TTC549 (cell line): ENCODE measurements at regions not wholly inside any gene's neighbourhood (a gene's known extent, or its start where the extent isn't known, plus 50 kb on each side); places are given as distances from the start of the nearest gene placed in this dataset.

Experiments used
- FAIRE-seq: peaks from 2 replicates; lab custom pipeline; 2012; peaks lifted over from hg19 to GRCh38; lab: Jason Lieb, UNC

DNA sequence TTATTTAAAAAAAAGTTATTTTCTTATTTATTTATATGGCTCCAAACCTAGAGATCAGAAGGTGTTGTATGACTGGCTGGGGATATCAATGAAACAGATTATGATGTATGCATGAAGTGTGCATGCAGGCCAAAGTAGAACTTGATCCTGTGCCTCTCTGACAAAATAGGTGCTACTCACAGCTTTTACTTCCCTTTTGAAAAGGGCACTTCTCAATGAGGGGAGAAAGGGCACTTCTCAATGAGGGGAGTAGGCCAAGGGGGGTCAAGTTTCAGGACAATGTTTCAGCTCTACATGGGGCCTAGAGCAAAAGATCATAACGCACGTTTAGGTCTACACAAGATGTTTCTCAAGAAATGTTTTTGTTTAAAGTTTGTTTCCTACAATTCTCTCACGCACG is 397.5 kb downstream of the ETS1 start:
- FAIRE-seq = no peak

DNA sequence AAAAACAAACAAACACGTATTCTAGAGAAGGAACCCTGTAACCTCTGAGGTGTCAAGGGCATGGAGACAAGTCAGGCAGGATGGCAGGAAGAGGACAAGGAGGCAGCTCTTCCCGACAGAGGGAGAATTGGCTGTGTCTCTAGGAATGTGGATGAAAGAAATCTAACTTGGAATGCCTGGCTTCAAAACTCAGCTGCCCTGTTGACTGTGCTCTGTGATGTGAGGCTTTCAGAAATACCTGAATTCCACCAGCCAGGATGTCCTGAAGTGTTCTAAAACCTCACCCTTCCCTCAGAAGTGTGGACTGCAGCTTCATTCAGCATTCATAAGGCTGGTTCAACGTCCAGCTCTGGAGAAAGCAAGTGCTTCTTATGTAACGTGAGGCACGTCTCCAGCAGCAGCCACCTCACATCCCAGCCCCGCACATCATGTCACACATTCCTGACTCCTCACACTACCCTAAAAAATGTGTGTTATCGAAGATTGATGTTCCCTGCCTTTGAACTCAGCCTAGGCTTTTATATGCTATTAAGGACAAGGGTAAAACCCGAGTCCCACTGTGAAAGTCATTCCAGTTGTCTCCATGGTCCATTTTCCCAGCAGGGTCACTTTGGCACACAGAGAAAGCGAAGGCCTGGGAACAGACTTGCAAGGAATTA is 398.9 kb downstream of the ETS1 start:
- no peak for FAIRE-seq

DNA sequence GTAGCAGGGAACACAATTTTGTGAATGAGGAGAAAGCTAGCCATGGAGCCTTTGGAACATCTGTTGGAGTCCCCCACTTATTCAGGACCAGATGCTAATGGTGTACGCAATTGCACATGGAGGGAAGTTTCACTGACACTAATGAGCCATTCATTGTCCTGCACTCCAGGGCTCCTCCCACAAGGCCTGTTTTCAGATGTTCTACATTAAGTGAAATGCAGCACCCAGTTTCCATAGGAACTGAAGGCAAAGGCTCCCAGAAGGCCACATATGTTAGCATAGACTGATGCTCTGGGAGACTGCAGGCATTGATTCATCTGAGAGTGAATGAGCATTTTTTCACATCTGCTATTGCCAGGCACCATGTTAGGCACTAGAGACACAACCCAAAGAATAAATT is 399.5 kb downstream of the ETS1 start:
- no peak for FAIRE-seq

DNA sequence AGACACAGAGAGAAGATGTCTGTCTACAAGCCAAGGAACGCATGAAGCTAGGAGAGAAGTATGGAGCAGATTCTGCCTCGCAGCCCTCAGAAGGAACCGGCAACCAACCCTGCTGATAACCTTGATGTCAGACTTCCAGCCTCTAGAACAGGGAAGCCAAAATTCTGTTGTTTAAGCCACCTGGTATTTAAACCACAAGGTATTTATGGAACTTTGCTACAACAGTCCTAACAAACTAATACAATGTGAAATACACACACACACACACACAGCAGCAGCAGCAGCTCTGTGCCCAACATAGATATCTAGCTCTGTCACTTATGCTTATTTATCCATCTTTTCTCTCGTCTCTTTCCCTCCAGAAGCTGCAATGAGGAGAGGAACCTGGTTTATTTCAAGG is 400.0 kb downstream of the ETS1 start:
- no peak for FAIRE-seq

DNA sequence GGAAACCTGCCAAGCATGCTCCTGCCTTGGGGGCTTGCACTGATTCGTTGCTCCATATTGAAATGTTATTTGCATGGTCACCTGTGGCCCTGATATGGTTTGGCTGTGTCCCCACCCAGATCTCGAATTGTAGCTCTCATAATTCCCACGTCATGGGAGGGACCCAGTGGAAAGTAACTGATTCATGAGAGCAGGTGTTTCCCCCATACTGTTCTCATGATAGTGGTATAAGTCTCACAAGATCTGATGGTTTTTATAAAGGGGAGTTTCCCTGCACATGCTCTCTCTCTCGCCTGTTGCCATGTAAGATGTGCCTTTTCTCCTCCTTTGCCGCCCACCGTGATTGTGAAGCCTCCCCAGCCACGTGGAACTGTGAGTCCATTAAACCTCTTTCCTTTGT is 402.4 kb downstream of the ETS1 start:
- no peak for FAIRE-seq

DNA sequence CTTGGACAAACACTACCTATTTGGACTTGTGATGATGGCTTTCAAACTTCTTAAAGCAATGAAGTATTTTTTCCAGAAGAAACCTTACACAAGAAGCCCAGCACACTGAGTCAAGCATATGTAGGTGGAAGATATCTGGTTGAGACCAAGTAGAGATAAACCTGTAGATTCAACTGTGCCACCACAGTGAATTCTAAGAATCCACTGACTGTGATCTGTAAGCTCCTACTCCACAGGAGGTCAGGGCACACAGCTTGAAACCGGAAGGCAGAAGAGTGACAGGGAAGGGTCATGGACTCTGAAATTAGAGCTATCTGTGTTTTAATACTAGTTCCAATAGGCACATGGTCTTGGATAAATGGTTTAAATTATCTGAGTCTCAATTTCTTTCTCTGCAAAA is 404.5 kb downstream of the ETS1 start:
- FAIRE-seq = no peak

DNA sequence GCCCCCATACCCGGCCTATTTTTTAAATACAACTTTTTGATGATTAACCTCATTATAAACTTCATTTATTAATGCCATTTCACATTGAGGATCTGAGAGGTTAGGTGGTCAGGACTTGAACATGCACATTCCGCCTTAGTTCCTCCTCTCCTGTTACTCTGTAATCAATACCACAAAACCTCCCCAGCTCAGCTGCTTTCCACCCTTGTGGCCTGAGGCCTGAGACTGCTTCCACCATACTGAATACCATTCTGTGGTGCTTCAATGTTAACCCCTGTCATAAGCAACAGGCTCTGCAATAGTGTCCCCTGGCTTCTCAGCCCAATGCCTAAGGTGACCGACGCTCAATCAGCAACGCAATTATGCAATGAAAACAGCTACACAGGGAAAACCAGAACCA is 405.4 kb downstream of the ETS1 start:
- no peak for FAIRE-seq

DNA sequence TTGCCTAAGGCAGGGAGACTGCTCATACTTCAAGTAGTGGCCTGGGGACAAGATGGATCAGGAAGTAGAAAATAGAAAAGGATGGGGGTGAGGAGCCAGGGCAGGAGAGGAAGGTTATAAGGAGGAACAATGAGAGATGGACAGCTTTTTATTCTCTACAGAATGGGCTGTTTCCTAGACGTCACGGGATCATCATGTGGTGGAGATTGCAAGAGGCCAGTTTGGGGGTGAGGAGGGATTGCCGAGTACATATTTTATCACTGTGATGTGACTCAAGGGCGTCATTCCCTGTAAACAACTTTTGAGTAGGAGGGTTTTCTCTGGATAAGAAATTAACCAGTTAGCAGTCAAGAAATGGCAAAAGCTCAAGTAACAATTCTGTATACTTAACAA is 406.3 kb downstream of the ETS1 start:
- FAIRE-seq = no peak

DNA sequence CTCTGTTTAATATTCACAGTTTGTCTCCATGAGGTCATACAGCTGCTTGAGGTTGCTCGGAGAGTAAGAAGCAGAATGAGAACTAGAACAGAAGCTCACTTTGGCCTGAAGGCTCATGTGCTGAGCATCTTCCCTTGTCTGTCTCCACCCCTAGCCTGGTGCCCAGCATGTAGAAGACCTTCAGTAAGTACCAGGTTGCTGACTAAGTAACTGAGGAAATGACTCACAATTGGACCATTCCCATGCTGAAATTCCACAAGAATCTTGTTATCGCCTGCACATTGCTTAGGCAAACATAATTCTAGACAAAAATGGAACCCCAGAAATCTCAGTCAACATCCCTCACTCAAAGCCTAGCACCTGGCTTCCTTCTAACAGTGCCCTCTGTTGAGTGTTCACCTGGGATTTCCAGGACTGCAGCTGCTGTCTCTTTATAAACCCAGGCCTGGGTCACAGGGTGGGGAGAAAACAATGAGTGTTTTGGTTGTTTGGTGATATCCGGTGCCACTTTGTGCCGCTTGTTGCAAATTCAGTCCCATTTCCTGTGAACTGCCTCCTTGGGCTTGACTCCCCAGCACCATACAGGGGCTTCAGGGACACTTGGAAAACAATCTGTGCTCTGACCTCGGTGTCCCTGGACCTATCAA is 406.8 kb downstream of the ETS1 start:
- FAIRE-seq = no peak

DNA sequence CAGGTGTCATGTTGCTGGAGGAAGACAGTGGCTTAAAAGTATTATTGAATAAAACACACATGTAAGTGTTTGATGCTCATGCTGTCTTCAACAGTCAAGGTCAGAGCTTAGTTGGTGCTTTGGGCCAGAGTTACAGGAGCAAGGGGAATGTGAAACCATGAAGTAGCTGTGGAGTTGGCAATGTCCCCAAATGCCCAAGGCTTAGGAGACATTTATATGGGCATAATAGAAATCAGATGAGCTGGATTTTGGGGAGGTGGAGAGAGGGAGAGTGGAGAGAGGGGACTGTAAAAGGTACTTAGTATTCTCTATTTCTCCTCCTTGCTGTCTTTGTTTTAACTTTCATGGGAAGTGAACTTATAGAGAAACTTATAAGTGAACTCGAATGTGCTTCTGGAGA is 407.8 kb downstream of the ETS1 start:
- no peak for FAIRE-seq

DNA sequence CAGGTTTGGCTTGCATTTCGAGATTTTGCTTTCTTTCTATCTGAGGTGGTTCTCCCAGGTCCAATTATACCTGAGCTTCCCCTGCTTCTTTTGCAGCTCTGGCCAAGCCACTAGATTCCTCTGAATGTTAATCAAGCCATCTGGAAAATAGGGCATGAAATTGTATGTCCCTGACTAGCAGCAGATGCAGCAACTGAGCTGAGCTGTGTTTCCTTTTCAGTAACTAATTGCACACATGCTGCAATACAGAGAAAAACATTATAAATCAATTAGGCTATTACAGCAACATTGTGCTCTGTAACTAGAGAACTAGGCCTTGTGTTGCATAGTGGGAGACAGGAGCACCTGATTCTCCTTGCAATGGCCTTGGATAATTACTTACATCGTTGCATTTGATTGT is 408.3 kb downstream of the ETS1 start:
- no peak for FAIRE-seq

DNA sequence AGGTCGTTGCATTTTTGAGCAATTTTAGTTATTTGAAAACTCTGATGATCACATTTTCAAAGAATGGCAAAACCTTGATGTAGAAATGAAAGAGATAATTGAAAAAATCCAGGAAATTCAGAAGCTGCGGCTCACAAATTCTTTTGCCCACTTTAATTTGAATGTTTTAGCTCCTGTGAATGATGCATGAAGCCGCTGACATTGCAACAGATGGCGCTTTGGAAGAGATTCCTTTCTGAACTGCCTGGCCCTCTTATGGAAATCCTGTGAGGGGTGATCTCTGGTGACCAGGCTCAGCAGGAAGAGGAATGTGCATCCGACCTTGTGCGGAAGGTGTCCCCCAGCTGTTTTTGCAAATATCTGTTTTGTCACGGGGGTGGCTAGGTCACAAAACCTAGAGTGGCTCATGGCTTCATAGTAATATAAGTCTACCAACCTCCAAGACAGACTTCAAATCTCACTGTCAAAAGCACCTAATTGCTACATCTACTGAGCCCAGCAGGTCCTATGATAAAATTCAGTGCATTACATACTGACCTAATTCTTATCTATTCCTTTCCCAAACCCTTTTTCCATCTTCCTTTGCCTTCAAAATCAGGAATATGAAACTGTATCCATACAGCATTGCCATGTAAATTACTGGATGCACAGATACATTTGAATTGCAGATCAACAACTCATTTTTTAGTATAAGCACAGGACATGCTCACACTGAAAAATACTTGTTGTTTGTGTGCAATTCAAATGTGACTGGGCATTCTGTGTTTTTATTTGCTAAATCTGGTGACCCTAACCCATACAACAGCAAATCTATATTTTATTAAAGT is 412.7 kb downstream of the ETS1 start:
- no peak for FAIRE-seq

DNA sequence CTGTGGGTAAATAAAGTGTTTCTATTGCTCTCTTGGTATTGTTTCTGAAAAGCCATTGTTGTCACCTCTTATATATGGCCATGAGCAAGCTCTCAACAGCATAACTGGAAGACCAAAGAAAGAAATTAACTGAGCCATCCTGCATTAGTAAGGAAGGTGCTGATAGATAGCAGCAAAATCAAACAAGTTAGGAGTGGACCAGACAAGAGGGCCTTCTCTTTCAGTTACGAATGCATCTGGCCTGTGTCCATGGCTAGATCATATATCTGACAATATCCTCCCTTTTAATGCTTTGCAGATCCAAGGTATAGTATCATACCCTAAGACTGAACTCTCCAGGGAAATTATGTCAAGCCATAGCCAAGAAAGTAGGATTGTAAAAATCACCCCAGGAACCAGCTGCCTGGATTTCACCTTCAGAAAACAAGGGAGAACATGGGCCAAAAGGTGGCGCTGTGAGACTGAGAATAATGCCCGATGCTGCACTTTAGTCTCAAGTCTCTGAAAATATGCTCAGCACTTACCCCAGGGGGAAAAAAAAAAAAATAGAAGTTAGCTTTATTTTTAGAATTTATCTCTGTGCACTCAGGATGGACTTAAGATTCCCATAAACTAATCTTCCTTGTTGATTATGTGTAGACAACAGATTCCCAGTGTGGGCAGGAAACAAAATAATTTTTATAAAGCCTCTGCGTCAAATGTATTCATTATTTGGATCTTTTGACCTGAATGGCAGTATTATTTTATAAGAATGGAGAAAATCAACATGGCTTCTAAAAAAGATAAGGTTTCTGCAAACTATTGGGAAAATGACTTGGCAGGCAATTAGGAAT is 415.1 kb downstream of the ETS1 start:
- no peak for FAIRE-seq

DNA sequence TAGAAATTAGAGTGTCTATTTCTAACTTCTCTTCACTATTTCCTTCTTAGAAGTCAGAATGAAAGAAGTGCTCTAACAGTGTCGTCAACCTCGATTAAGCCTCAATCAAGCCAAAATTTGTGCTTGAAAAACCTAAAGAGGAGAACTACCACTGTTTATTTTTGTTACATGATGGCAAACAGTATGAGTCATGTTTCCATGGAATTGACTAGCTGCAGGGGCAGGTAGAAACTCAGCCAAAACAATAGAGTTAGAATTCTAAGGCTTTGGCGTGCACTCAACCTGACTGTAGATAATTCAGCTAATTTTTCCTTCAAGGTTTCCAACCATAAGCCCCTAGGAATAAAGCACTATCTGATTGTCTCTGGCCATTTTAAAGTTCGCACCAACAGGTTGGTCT is 415.9 kb downstream of the ETS1 start:
- no peak for FAIRE-seq

DNA sequence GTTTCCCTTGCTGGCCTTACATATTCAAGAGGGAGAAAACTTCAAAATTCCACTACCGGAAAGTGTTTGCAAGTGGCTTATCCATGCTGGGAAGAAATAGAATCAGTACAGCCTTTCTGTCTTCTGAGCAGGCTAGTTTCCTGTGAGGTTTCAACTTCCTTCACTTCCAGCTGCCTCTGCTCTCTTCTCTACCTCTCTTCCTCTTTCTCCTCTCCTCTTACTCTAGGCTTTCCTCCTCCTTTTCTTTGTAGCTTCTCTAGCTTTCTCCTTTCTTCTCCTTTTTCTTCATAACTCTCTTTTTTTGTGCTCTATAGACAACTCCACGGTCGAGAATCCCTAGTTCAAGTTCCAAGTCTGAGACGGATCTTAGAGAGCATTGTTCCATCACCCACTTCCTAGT is 421.8 kb downstream of the ETS1 start:
- no peak for FAIRE-seq

DNA sequence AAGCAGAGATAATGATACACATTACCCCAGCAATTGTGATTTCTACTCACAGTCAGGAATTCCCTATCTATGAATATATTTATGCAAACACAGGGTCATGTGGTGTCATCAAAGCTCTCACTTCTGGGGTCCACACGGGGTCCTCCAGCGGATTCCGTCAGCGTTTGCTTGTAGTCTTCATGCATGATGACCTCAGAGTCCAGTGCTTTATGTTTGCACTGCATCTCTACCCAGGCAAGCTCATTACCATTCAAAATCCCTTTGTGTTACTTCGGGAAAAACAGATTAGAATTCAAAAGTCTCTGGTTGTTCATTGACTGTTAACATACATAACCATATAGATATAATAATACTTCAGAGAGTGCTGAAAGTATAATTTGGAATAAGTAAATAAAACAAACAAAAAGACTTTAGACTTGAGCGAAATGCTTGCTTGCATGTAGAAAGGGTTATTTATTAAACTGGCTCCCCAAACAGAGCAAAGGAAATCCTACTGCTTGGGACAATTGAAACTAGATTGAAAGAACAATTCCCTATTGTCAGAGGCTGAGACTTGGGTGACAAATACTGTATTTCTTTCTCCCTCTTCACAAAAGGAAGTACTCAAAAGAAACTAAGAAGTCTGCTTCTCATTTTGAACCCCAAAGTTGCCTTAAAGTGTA is 423.1 kb downstream of the ETS1 start:
- no peak for FAIRE-seq

DNA sequence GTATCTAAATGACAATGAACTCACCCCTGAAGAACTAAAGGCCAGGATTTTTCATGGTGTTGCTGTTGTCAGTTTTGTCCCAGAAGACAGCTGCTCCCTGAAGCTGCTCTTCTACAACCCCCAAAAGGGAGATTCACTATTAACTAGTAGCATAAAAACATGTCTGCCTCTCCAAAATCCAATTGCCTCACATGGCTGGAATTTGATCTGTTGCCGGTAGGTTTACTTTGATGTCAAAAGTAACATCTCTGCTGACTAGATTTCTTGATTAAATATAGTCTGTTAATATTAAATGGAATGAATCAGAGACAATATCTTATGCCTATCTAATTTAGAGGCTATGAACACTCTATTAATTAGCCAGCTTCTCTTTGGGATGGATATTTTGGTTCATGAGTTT is 425.4 kb downstream of the ETS1 start:
- no peak for FAIRE-seq

DNA sequence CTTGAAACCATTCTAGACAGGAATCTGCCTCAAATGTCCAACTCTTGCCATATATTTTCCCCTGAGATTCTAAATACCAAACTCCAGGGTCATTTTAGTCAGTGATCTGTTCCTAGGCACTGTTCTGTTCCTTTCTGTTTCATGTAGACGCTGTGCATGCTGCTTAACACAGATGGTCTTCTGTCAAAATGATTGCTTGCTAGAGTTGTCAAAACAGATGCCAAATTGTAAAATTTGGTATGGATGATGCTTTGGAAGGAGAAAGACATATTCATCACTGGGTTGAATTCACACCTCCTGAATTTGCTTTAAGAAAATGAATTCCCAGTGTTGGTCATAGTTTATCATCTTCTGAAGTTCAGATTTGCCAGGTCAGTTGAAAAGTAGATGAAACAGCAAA is 425.9 kb downstream of the ETS1 start:
- no peak for FAIRE-seq

DNA sequence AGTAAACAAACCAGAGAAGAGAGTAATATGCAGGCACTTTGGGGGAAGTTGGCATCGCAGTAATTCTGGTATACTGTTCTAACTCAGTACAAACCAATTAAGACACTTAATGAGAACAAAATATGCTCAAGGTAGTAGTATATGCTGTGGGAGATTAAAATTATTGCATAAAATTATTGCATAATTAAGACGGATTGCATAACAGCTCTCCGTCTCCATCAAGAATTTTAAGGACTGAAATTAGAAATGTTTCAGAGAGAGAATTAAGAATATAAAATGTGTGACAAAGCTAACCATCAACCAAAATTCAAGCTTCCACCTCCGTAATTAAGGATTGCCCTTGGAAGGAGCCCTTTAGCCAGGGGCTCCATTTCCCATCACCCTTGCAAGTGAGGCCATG is 428.5 kb downstream of the ETS1 start:
- FAIRE-seq = no peak

DNA sequence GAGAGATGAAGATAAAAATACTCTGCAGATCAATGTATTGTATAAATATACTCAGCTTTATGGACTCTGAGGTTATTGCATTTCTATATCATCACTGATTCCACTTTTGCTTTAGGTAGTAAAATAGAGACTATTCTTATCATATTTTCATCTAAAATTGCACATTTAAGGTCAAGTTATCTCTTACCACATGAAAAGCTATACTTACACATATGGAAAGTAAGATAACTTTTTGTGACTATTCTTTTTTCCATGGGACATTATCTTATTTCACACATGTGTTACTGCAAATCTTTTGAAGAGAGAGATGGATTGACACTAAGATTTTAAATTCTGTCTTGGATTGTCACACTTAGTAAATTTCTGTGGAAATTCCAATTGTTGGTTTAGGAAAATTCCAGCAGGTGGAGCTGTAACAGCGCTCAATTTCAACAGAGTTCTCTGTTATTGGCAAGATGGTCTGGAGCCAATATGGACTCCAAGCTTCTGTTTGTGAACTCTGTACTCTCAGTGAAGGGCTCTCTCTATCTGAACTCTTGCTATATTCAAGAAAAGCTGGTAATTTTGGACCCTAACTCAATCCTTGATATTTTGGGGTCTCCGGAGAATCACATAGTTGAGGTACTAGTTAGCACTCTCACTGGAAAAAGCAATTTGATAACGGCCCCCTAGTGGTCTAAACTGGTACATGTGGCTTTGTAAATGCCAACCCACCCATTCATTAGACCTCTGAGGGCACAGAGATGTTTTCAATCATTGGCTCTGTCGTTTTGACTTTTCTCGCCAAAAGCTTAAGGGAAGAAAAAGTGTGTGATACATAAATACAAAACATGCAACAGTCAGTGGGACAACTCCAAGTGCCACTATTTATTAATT is 429.7 kb downstream of the ETS1 start:
- FAIRE-seq = peak; percentile 59

DNA sequence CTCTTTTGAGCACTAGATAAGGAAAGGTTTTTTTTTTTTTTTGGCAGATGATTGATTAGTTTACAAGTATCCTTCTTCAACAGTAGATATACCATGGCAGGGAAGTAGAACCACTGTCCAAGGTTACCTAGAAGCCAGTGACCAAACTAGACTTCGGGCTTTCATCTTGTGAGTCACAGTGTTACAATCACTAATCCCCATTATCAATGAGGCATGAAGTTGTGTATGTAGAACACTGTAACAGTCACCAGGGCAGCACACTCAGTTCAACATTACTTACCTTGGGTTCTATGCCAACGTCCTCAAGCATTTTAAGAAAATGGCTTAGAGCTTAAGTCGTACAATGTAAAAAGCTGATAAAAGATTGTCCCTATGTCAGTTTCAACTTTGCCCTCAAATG is 430.9 kb downstream of the ETS1 start:
- FAIRE-seq = no peak
